Suprapubic skin (tissue), 4 donors: ENCODE measurements at regions not wholly inside any gene's neighbourhood (a gene's known extent, or its start where the extent isn't known, plus 50 kb on each side); places are given as distances from the start of the nearest gene placed in this dataset.

ENCODE experiments used
- CTCF ChIP-seq, 2 donors: fragments of 200-600 bp in 1 of 2; fragments of 450-650 bp in 1 of 2; sonication (generic) in 1 of 2; IDR thresholded peaks; one replicate each; pipeline ENCODE4 v1.5.1; 2016 to 2019; ENCODE audit warnings: antibody characterized with exemption in 2 of 2, mild to moderate bottlenecking in 1 of 2, moderate library complexity in 1 of 2
- EP300 ChIP-seq: sonication (generic); formaldehyde crosslinking; IDR thresholded peaks from one replicate; pipeline ENCODE4 v1.6.1; 2017; ENCODE audit warnings: antibody characterized with exemption
- POLR2A ChIP-seq, 2 donors: fragments of 450-650 bp; IDR thresholded peaks; one replicate each; pipeline ENCODE4 v1.6.1; 2017; ENCODE audit warnings: antibody characterized with exemption in 2 of 2, mild to moderate bottlenecking in 2 of 2, moderate library complexity in 2 of 2
- POLR2AphosphoS5 ChIP-seq, 3 donors: sonication (generic); formaldehyde crosslinking; IDR thresholded peaks; one replicate each; pipeline ENCODE4 v1.6.1; 2017; ENCODE audit warnings: antibody characterized with exemption in 3 of 3

GRCh38 chr2:107363806-107364205, 462.9 kb upstream of the RGPD4 start:
- no peak for TF ChIP-seq CTCF (IDR thresholded peaks at IDR 0.05)
- no peak for TF ChIP-seq EP300
- TF ChIP-seq POLR2A (IDR thresholded peaks at IDR 0.05), result no peak
- no peak for TF ChIP-seq POLR2AphosphoS5 (IDR thresholded peaks at IDR 0.05)
